Naive B cell (primary cell): ENCODE measurements at regions not wholly inside any gene's neighbourhood (a gene's known extent, or its start where the extent isn't known, plus 50 kb on each side); places are given as distances from the start of the nearest gene placed in this dataset.

Experiments
- ATAC-seq, 2 donors: fragments of 150-1000 bp; cut with Tn5 transposase; 2 replicates each; pipeline ENCODE4 v1.10.0; 2021; ENCODE audit warnings: low read depth in 2 of 2, mild to moderate bottlenecking in 2 of 2, moderate library complexity in 2 of 2
- DNase-seq: peaks from one replicate; pipeline ENCODE4 v3.0.0; 2022
- H3K27ac Mint-ChIP-seq, 6 donors: one replicate each; pipeline ENCODE4 v1.8.0; 2020 to 2022; ENCODE audit warnings: mild to moderate bottlenecking in 6 of 6, mixed read lengths in 6 of 6, moderate library complexity in 5 of 6, inconsistent platforms in 2 of 6
- H3K27me3 Mint-ChIP-seq, 3 donors: one replicate each; pipeline ENCODE4 v1.8.0; 2021 to 2022; ENCODE audit warnings: mixed read lengths in 3 of 3, mild to moderate bottlenecking in 1 of 3
- H3K36me3 Mint-ChIP-seq, 2 donors: one replicate each; pipeline ENCODE4 v1.8.0; 2020 to 2022; ENCODE audit warnings: mixed read lengths in 2 of 2, inconsistent platforms in 1 of 2, mild to moderate bottlenecking in 1 of 2
- H3K4me1 Mint-ChIP-seq, 3 donors: one replicate each; pipeline ENCODE4 v1.8.0; 2020 to 2022; ENCODE audit warnings: mixed read lengths in 3 of 3, inconsistent platforms in 1 of 3, mild to moderate bottlenecking in 1 of 3, moderate library complexity in 1 of 3
- H3K4me3 Mint-ChIP-seq, 8 donors: one replicate each; pipeline ENCODE4 v1.8.0; 2020 to 2022; ENCODE audit warnings: mild to moderate bottlenecking in 8 of 8, mixed read lengths in 8 of 8, moderate library complexity in 8 of 8, inconsistent platforms in 2 of 8
- H3K9me3 Mint-ChIP-seq, 7 donors: one replicate each; pipeline ENCODE4 v1.8.0; 2020 to 2022; ENCODE audit warnings: mixed read lengths in 7 of 7, mild to moderate bottlenecking in 5 of 7, inconsistent platforms in 2 of 7, moderate library complexity in 1 of 7

DNA sequence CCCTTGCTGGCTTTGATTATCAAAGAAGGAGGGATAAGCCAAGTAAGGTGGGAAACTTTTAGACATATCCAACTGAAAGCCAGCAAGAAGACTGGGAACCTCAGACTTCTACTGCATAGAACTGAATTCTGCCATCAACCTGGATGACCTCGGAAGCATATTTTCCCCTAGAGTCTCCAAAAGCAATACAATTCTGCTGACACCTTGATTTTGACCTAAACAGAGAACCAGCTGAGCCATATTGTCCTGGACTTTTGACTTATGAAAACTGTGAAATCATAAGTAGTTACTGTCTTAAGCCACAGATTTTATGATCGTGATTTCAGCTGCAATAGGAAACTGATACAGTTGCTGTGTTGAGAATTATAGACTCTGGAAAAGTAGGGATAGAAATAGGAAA is 227.6 kb downstream of the PCDH20 start:
- Mint-ChIP-seq H3K4me3 (no peak overlapping the region), H3K9me3 (peaks cover 0 to 13% (median 0%) of the 10 kb centered on the region in 7 donors), H3K4me1 (no peaks in the 10 kb centered on the region), H3K27me3 (no peaks in the 10 kb centered on the region), H3K36me3 (no peaks in the 10 kb centered on the region), H3K27ac (no peak overlapping the region)
- DNase-seq (no peak), ATAC-seq (no peak)

DNA sequence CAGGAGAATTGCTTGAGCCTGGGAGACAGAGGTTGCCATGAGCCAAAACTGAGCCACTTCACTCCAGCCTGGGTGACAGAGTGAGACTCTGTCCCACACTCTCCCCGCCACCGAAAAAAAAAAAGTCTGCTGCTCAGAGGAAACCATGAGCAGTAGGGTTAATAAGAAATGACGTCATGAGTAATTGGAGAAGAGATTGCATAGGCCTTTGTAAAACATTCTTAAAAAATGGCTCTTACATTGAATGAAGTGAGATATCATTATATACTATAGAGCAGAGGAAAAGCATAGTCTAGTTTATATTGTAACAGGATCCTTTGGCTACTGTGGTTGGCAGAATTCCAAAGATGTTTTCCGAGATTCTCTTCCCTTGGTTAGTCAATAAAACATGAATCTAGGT is 228.2 kb downstream of the PCDH20 start:
- Mint-ChIP-seq H3K4me3 (no peak overlapping the region), H3K9me3 (peaks cover 0 to 13% (median 0%) of the 10 kb centered on the region in 7 donors), H3K27me3 (no peaks in the 10 kb centered on the region), H3K36me3 (no peaks in the 10 kb centered on the region), H3K4me1 (no peaks in the 10 kb centered on the region), H3K27ac (no peak overlapping the region)
- DNase-seq: no peak
- ATAC-seq: no peak

DNA sequence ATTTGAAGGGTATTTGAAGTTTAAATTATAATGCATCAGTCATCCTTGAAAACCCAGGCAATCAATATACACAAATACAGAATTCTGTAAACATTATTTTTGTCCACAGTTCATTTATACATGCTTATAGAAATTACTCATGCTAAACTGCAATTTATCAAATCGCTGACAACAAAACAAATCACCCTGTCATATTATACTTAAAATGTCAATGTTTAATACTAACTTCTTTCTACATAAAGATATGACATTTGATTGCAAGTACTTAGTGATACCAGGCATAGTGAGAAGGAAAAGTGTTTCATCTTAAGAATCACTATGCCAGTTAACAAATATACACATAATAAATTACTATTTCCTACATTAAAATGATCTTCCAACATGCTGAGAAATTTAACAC is 232.0 kb downstream of the PCDH20 start:
- Mint-ChIP-seq H3K36me3 (no peaks in the 10 kb centered on the region), H3K27ac (no peak overlapping the region), H3K9me3 (peaks cover 0 to 17% (median 0%) of the 10 kb centered on the region in 7 donors), H3K4me1 (no peaks in the 10 kb centered on the region), H3K27me3 (no peaks in the 10 kb centered on the region), H3K4me3 (no peak overlapping the region)
- ATAC-seq (no peak), DNase-seq (no peak)

DNA sequence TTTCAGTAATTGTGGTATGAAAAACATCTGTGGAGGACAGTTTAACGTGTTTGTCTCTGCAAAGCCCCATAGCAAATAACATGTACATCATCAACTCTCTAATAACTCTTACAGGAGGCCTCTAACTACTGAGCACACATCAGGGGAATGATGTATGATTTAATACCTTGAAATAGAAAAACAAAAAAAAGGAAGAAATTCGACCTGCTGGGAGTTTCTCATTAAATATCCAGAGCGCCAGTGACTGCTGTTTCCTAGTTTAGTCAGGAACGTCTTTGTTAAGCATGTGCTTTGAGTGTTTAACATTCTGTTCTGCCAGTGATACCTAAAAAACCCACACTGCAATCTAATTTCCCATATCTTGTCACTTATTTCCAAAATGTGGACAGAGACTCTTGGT is 235.4 kb downstream of the PCDH20 start:
- Mint-ChIP-seq H3K36me3 (no peaks in the 10 kb centered on the region), H3K27ac (no peak overlapping the region), H3K9me3 (peaks cover 0 to 4% (median 0%) of the 10 kb centered on the region in 7 donors), H3K4me3 (no peak overlapping the region), H3K4me1 (no peaks in the 10 kb centered on the region), H3K27me3 (no peaks in the 10 kb centered on the region)
- DNase-seq (no peak), ATAC-seq (no peak)

DNA sequence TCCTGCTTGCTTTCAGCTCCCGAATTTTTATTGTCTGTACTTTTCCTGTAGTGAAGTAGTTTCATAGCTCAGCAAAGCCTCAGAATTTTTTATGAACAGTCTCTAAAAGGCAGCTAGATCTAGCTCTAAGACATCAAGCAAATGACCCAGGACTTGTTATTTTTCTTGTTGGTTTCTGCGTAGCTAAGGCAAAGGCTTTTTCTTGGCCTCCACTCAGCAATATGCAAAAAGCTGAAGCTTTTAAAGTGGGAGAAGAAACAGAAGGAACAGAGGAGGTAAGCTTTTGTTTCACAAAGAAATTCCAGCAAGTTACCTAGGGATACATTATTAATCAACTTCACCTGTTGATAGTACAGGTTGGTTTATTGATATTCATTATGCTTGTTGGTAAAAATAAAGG is 235.9 kb downstream of the PCDH20 start:
- DNase-seq (no peak), ATAC-seq (no peak)
- Mint-ChIP-seq H3K9me3 (peaks cover 0 to 4% (median 0%) of the 10 kb centered on the region in 7 donors), H3K36me3 (no peaks in the 10 kb centered on the region), H3K4me1 (no peaks in the 10 kb centered on the region), H3K27ac (no peak overlapping the region), H3K27me3 (no peaks in the 10 kb centered on the region), H3K4me3 (no peak overlapping the region)

DNA sequence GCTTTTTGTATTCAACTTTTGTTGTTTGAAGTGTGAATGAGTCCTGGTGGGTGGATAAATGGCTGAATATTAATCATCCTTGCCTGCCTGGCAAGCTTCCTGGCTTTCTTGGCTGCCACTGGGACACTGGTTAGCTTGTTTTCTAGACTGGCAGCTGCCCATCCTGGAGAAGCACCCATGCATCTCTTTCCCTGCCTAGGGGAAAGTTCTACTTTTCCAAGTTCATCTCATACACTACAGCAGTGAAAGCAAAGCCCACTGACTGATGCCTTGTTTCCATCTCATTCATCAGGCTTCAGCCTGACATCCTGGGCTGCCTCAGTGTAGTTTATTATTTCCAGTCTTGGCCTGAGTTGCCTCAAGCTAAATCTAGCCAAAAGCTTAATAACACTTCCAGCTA is 244.8 kb downstream of the PCDH20 start:
- no peaks in the 10 kb centered on the region for H3K27me3 Mint-ChIP-seq
- DNase-seq (no peak), ATAC-seq (no peak)
- H3K9me3 Mint-ChIP-seq: peaks cover 0 to 3% (median 0%) of the 10 kb centered on the region in 7 donors
- H3K36me3 Mint-ChIP-seq: no peaks in the 10 kb centered on the region
- H3K4me1 Mint-ChIP-seq: no peaks in the 10 kb centered on the region
- no peak overlapping the region for H3K27ac Mint-ChIP-seq
- H3K4me3 Mint-ChIP-seq: no peak overlapping the region

DNA sequence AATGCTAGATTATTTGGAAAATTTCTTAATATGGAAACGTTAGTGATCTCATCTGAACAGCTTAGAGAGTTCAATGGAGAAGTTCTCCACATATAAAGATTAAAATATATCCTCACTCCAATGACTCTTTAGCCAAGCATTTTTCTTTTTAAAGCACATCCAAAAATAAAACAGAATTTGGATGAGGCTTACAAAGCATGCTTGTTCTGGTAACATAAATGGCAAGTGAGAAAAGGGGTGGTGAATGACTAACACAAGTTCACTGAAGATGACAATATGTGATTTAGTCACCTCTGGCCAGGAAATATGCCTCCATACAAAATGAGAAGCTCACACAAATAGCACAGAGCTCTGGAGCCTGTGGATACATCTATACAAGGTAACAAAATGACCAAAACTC is 253.0 kb downstream of the PCDH20 start:
- Mint-ChIP-seq H3K9me3 (peaks cover 0 to 5% (median 0%) of the 10 kb centered on the region in 7 donors), H3K4me3 (no peak overlapping the region), H3K4me1 (no peaks in the 10 kb centered on the region), H3K27ac (no peak overlapping the region), H3K36me3 (no peaks in the 10 kb centered on the region), H3K27me3 (no peaks in the 10 kb centered on the region)
- no peak for ATAC-seq
- no peak for DNase-seq

DNA sequence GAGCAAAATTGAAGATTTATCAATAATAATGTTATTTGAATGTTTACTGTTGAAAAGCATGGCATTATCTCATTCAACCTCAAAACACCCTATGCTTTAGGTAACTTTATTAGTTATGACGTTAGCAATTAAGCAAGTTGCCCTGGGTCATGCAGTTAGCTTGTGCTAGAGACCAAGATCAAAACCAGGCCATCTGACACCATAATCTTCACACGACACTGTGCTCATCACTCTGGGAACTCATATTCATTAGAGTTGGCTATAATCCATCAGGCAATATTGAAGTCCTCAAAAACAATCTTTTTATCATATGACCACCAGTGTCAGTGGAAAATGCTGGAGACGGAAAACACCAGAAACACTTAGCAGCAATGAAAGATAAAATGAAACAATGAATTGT is 253.5 kb downstream of the PCDH20 start:
- Mint-ChIP-seq H3K27ac (no peak overlapping the region), H3K4me1 (no peaks in the 10 kb centered on the region), H3K9me3 (peaks cover 0 to 6% (median 0%) of the 10 kb centered on the region in 7 donors), H3K4me3 (no peak overlapping the region), H3K36me3 (no peaks in the 10 kb centered on the region), H3K27me3 (no peaks in the 10 kb centered on the region)
- ATAC-seq (no peak), DNase-seq (no peak)

DNA sequence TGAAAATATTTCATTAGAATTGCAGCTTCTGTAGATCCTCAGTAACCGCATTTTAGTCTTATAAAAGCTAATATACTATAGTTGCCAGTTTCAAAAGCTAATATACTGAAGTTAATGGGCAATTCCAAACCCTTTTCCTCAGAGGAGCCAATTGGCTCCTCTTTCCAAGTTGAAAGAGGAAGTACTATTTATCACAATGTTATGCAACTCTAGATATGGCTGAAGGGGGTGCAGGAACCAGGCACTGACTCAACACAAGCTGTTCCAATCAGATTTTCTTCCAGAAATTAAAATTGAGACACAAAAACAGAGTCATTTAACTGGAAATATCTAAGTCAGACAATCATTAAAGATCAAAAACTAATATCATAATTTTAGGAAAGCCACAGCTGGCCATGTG is 258.9 kb downstream of the PCDH20 start:
- no peak for ATAC-seq
- Mint-ChIP-seq H3K27me3 (no peaks in the 10 kb centered on the region), H3K27ac (no peak overlapping the region), H3K9me3 (peaks cover 0 to 10% (median 5%) of the 10 kb centered on the region in 7 donors), H3K4me1 (no peaks in the 10 kb centered on the region), H3K36me3 (no peaks in the 10 kb centered on the region), H3K4me3 (no peak overlapping the region)
- DNase-seq: no peak

DNA sequence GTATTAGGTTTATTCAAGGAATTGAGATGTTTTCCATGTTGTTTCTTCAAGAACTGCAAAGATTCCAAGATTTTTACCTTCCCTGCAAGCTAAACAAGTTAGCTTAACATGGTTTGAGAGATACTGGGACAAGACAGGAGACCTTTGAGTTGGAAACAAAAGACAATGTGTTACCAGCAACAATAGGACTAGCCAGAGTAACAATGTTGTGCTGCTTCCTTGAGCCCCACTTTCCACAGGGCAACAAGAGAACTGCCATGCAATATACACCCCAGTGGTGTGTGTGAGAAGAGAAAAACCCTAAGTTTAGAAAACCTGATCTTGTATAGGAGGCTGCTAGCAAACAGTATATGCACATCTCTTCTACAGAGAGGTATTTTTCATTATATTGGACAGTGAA is 264.6 kb downstream of the PCDH20 start:
- H3K4me3 Mint-ChIP-seq: no peak overlapping the region
- DNase-seq (no peak), ATAC-seq (no peak)
- H3K9me3 Mint-ChIP-seq: peaks cover 0 to 11% (median 5%) of the 10 kb centered on the region in 7 donors
- H3K27me3 Mint-ChIP-seq: no peaks in the 10 kb centered on the region
- H3K27ac Mint-ChIP-seq: no peak overlapping the region
- no peaks in the 10 kb centered on the region for H3K36me3 Mint-ChIP-seq
- no peaks in the 10 kb centered on the region for H3K4me1 Mint-ChIP-seq

DNA sequence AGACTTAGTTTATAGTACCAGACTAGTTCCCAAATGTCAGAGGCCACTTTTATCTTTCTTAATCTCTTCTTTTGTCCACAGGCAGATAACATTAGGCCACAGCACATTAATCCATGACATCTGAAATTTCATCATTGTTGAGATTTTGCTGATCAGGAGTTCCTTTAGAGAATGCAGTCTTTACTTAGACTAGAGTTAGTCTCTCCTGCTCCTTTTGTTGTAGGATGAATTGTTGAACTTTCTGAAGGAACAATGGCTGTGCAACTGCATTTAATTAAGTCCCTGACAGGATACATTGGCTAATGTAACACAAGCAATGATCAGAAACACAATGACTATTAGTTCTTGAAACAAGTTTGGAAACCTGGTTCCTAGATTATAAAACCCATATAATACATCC is 266.3 kb downstream of the PCDH20 start:
- Mint-ChIP-seq H3K36me3 (no peaks in the 10 kb centered on the region), H3K27me3 (no peaks in the 10 kb centered on the region), H3K4me1 (no peaks in the 10 kb centered on the region), H3K9me3 (peaks cover 0 to 14% (median 9%) of the 10 kb centered on the region in 7 donors), H3K4me3 (no peak overlapping the region), H3K27ac (no peak overlapping the region)
- DNase-seq: no peak
- ATAC-seq: no peak

DNA sequence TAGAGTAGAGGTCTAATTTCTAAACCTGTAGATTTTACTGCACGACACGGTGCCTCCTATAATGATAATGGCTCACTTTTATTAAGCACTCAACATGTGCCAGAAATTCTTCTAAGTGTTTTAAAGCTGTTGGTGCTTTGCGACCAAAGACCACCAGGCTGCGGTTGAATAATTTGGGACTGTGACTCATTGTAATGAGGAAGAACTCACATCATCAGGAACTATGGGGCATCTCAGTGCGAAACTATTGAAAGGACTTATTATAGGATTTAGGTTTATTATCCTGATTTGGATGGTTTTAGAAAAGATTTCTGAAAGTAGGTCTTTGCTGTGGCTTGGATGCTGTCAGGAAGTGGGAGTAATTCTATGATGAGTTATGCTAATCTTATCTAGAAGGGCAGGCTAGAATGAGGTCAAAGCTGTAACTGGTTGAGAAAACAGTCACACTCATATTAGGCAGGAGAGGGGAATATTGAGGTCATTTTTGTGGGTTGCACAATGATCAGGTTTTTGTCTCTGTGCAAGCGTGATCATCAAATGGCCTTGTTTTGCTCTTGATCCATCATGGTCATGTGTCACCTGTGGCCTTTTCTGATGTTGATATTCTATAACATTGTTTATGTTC is 266.8 kb downstream of the PCDH20 start:
- H3K4me1 Mint-ChIP-seq: no peaks in the 10 kb centered on the region
- no peaks in the 10 kb centered on the region for H3K36me3 Mint-ChIP-seq
- H3K27ac Mint-ChIP-seq: no peak overlapping the region
- H3K4me3 Mint-ChIP-seq: no peak overlapping the region
- ATAC-seq (no peak), DNase-seq (no peak)
- H3K9me3 Mint-ChIP-seq: peaks cover 0 to 17% (median 7%) of the 10 kb centered on the region in 7 donors
- H3K27me3 Mint-ChIP-seq: no peaks in the 10 kb centered on the region

DNA sequence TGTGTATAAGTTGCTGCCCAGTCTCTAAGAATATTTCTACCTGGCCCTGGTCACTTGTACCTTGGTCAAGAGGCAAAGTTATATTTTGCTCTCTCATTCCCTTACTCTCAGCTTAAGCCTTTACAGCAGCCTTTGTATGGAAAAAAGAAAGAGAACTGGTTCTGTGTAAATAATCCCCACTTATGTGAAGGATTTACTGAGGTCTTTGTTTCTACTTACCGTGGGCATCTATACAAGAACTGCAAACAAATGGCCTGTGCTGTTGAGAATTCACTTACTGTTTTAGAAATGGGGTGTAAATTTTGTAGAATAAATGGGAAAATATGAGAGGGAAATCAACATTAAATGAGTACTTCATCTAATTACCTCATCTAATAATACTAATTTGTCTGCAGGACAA is 267.4 kb downstream of the PCDH20 start:
- ATAC-seq (no peak), DNase-seq (no peak)
- Mint-ChIP-seq H3K4me3 (no peak overlapping the region), H3K4me1 (no peaks in the 10 kb centered on the region), H3K27ac (no peak overlapping the region), H3K27me3 (no peaks in the 10 kb centered on the region), H3K36me3 (no peaks in the 10 kb centered on the region), H3K9me3 (peaks cover 2 to 17% (median 7%) of the 10 kb centered on the region in 7 donors)

DNA sequence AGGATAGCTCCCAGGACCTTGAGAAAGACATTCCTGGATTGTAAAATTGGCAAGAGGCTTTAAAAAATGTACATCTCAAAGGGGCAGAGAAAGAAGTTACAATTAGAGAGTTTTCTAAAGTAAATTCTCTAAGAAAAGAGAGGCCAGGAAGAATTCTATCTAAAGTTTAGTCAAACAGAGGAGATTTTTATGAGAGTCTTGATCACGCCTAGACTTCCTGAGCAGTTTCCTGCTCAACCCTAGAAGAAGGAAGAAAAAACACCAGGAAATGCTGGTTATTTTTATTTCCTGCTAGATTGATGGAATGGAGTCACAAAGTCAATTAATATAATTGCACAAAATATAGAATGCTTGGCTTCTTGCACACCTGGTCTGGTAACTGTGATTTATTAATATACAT is 269.1 kb downstream of the PCDH20 start:
- no peak for DNase-seq
- no peaks in the 10 kb centered on the region for H3K27me3 Mint-ChIP-seq
- peaks cover 4 to 26% (median 6%) of the 10 kb centered on the region in 7 donors for H3K9me3 Mint-ChIP-seq
- ATAC-seq: no peak
- no peak overlapping the region for H3K27ac Mint-ChIP-seq
- no peaks in the 10 kb centered on the region for H3K4me1 Mint-ChIP-seq
- no peaks in the 10 kb centered on the region for H3K36me3 Mint-ChIP-seq
- H3K4me3 Mint-ChIP-seq: no peak overlapping the region

DNA sequence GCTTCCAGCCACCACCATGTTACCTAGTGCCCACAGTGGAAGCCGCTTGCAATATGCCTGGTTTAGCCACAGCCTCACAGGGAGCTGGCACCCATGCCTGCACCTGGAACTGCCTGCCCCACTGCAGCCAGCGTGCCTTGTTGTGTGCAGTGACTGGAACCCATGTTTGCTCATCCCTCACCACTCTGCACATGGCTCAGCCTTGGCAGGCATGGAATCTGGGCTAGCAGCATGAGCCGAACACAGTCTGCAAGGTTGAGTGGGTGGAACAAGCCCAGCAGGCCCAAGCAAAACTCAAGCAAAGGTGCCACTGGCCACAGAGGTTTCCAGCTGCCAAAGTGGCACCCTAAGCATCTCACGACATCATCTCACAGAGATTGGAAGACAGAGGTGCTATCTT is 269.5 kb downstream of the PCDH20 start:
- DNase-seq: no peak
- H3K27me3 Mint-ChIP-seq: no peaks in the 10 kb centered on the region
- ATAC-seq: no peak
- H3K4me1 Mint-ChIP-seq: no peaks in the 10 kb centered on the region
- H3K27ac Mint-ChIP-seq: no peak overlapping the region
- H3K9me3 Mint-ChIP-seq: peaks cover 4 to 27% (median 6%) of the 10 kb centered on the region in 7 donors
- no peak overlapping the region for H3K4me3 Mint-ChIP-seq
- no peaks in the 10 kb centered on the region for H3K36me3 Mint-ChIP-seq
